OCI-LY7 (cell line): ENCODE measurements at regions not wholly inside any gene's neighbourhood (a gene's known extent, or its start where the extent isn't known, plus 50 kb on each side); places are given as distances from the start of the nearest gene placed in this dataset.

Source experiments
- BruUV-seq: library from RNA; stranded (reverse); fragments of 400-500 nt; replicated peaks from 2 replicates; lab custom pipeline; 2021; lab: Mats Ljungman, UMichigan
- CTCF ChIA-PET: fragments of 300-600 bp; sonication (Branson Sonifier 250); formaldehyde crosslinking; loops from one replicate; lab custom pipeline; 2022; ENCODE audit warnings: antibody characterized with exemption; ENCODE audit not compliant: unreplicated experiment; lab: Charles Lee
- POLR2A ChIA-PET: fragments of 300-600 bp; sonication (Branson Sonifier 250); formaldehyde crosslinking; loops from one replicate; lab custom pipeline; 2022; ENCODE audit warnings: antibody characterized with exemption; lab: Charles Lee
- DNase-seq: peaks from one replicate; pipeline ENCODE4 v3.0.0-alpha.2; 2015; ENCODE audit warnings: low spot score
- H2AFZ ChIP-seq: fragments of 200-600 bp; sonication (generic), shearing (Covaris generic); 2 replicates; pipeline ENCODE4 v1.6.1; 2014; ENCODE audit warnings: mild to moderate bottlenecking, antibody characterized with exemption, low read length, moderate library complexity
- H3K27ac ChIP-seq: fragments of 200-600 bp; sonication (generic); 2 replicates; pipeline ENCODE4 v1.5.1; 2014; ENCODE audit warnings: mixed run types, low read depth, mild to moderate bottlenecking, moderate library complexity, low read length, inconsistent platforms; ENCODE audit not compliant: poor library complexity, severe bottlenecking
- H3K36me3 ChIP-seq: fragments of 200-600 bp; sonication (generic); 2 replicates; pipeline ENCODE4 v1.6.1; 2014; ENCODE audit warnings: mild to moderate bottlenecking, antibody characterized with exemption, low read length, moderate library complexity, mixed read lengths; ENCODE audit not compliant: insufficient read depth
- H3K4me1 ChIP-seq: fragments of 200-600 bp; sonication (generic); 2 replicates; pipeline ENCODE4 v1.5.1; 2014; ENCODE audit warnings: mild to moderate bottlenecking, low read length; ENCODE audit not compliant: insufficient read depth, poor library complexity, severe bottlenecking
- H3K4me2 ChIP-seq: fragments of 200-600 bp; sonication (generic); 2 replicates; pipeline ENCODE4 v1.6.1; 2014; ENCODE audit warnings: mild to moderate bottlenecking, low read length
- H3K4me3 ChIP-seq: fragments of 200-600 bp; sonication (generic); 2 replicates; pipeline ENCODE4 v1.5.1; 2014; ENCODE audit warnings: mild to moderate bottlenecking, low read depth, low read length; ENCODE audit not compliant: poor library complexity, severe bottlenecking
- H3K79me2 ChIP-seq: fragments of 200-600 bp; sonication (generic); 2 replicates; pipeline ENCODE4 v1.6.1; 2016; ENCODE audit warnings: low read depth, mild to moderate bottlenecking, low read length, moderate library complexity, mixed read lengths; ENCODE audit not compliant: insufficient read depth
- H3K9me2 ChIP-seq: fragments of 200-600 bp; sonication (generic); 2 replicates; pipeline ENCODE4 v1.6.1; 2016; ENCODE audit warnings: mild to moderate bottlenecking, low read length, mixed read lengths; ENCODE audit not compliant: insufficient read depth
- H3K9me3 ChIP-seq: fragments of 200-600 bp; sonication (generic); 2 replicates; pipeline ENCODE4 v1.6.1; 2014; ENCODE audit warnings: mild to moderate bottlenecking, mixed run types, low read length, mixed read lengths
- H4K20me1 ChIP-seq: fragments of 200-600 bp; sonication (generic); 2 replicates; pipeline ENCODE4 v1.6.1; 2014; ENCODE audit warnings: mild to moderate bottlenecking, antibody characterized with exemption, low read length, moderate library complexity, mixed read lengths; ENCODE audit not compliant: insufficient read depth
- CTCF ChIP-seq: fragments of 200-600 bp; sonication (generic); conservative IDR thresholded peaks from 2 replicates; pipeline ENCODE4 v1.5.1; 2014; ENCODE audit warnings: mild to moderate bottlenecking, antibody characterized with exemption, low read length, moderate library complexity, mixed read lengths
- EZH2phosphoT487 ChIP-seq: fragments of 200-600 bp; sonication (generic); IDR thresholded peaks from 2 replicates; pipeline ENCODE4 v1.6.1; 2018; ENCODE audit warnings: low read depth, borderline replicate concordance, mild to moderate bottlenecking, mixed run types, antibody characterized with exemption, low read length, moderate library complexity, mixed read lengths
- intact Hi-C: fragments of 100-400 bp; cut with micrococcal nuclease; formaldehyde crosslinking; loops from one replicate; pipeline ENCODE4 v1.10.0; 2022; ENCODE audit not compliant: unreplicated experiment

- H3K9me3 ChIP-seq = no peaks in the 10 kb centered on the region
- no peaks in the 10 kb centered on the region for H3K9me2 ChIP-seq
- H4K20me1 ChIP-seq = no peaks in the 10 kb centered on the region
- ChIA-PET CTCF (no interaction called here), POLR2A (interaction anchor here (0.5 kb wide), 1 partner anchor 767 kb away, joined by 4 read pairs; no protein-coding TSS in a partner anchor)
- no peak overlapping the region for H3K27ac ChIP-seq
- BruUV-seq = no TSS peak
- H3K4me2 ChIP-seq = no peak overlapping the region
- TF ChIP-seq CTCF = no peak
- no peak for TF ChIP-seq EZH2phosphoT487
- no peak for DNase-seq
- no peaks in the 10 kb centered on the region for H3K36me3 ChIP-seq
- peaks cover 1% of the 10 kb centered on the region for H3K4me1 ChIP-seq
- H2AFZ ChIP-seq = no peak overlapping the region
- no peaks in the 10 kb centered on the region for H3K79me2 ChIP-seq
- intact Hi-C loops = no loop called here
- no peak overlapping the region for H3K4me3 ChIP-seq
Observed at GRCh38 chr4:3364199-3364598, 71.4 kb downstream of the RGS12 start.

- Histone ChIP-seq H3K4me3 (no peak overlapping the region), H3K4me1 (peaks cover 7% of the 10 kb centered on the region), H3K4me2 (no peak overlapping the region), H3K9me2 (no peaks in the 10 kb centered on the region), H3K79me2 (no peaks in the 10 kb centered on the region), H2AFZ (no peak overlapping the region), H3K9me3 (no peaks in the 10 kb centered on the region), H4K20me1 (no peaks in the 10 kb centered on the region), H3K27ac (no peak overlapping the region), H3K36me3 (no peaks in the 10 kb centered on the region)
- ChIA-PET POLR2A (interaction anchor here (0.6 kb wide), 1 partner anchor 800 kb away, joined by 4 read pairs; no protein-coding TSS in a partner anchor), CTCF (interaction anchor here (0.8 kb wide), 1 partner anchor 9 kb away, joined by 3 read pairs; no protein-coding TSS in a partner anchor)
- DNase-seq = no peak
- BruUV-seq = no TSS peak
- intact Hi-C loops = no loop called here
- TF ChIP-seq EZH2phosphoT487 = no peak
Observed at GRCh38 chr4:3364634-3365314, 72.0 kb downstream of the RGS12 start.

GRCh38 chr4:3365326-3365725, 72.5 kb downstream of the RGS12 start:
- no peaks in the 10 kb centered on the region for H3K9me2 ChIP-seq
- no TSS peak for BruUV-seq
- H3K4me3 ChIP-seq = no peak overlapping the region
- no peaks in the 10 kb centered on the region for H3K79me2 ChIP-seq
- no peak for TF ChIP-seq CTCF
- TF ChIP-seq EZH2phosphoT487 = no peak
- POLR2A ChIA-PET = interaction anchor here (0.6 kb wide), 1 partner anchor 800 kb away, joined by 4 read pairs; no protein-coding TSS in a partner anchor
- H3K9me3 ChIP-seq = no peaks in the 10 kb centered on the region
- H4K20me1 ChIP-seq = no peaks in the 10 kb centered on the region
- no peak overlapping the region for H3K4me2 ChIP-seq
- intact Hi-C loops = no loop called here
- no peaks in the 10 kb centered on the region for H3K36me3 ChIP-seq
- no peak for DNase-seq
- H2AFZ ChIP-seq = no peak overlapping the region
- no peak overlapping the region for H3K27ac ChIP-seq
- peaks cover 12% of the 10 kb centered on the region for H3K4me1 ChIP-seq
- CTCF ChIA-PET = interaction anchor here (0.8 kb wide), 1 partner anchor 10 kb away, joined by 3 read pairs; no protein-coding TSS in a partner anchor
